ENCODE measurements at regions not wholly inside any gene's neighbourhood (a gene's known extent, or its start where the extent isn't known, plus 50 kb on each side); places are given as distances from the start of the nearest gene placed in this dataset.

DNA sequence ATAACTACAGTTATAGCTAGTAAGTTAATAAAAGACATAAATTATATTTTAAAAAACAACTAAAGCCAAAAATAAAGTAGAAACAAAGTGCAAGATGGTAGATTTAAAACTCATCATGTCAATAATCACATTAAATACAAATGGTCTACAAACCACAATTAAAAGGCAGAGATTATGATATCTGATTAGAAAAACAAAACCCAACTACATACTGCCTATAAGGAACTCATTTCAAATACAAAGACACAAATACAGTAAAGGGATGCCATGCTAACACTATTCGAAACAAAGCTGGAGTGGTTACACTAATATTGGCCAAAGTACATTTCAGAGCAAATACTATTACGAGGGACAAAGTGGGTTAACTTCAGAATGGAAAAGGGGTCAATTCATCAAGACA lies 426.5 kb downstream of the SHQ1 start:
- dilution Hi-C loops (cut with HindIII; ENCODE audit: low sequenced_read_pairs, unreplicated experiment): no loop called here
- no peaks in the 10 kb centered on the region for H3K27me3 ChIP-seq (ENCODE audit: control insufficient read depth, insufficient read depth, low read length)
- intact Hi-C loops (cut with micrococcal nuclease): no loop called here
- ATAC-seq (ENCODE audit: low read depth) (no peak), DNase-seq (no peak)
- H3K4me2 ChIP-seq (ENCODE audit: low read depth, low read length): no peak overlapping the region
- H2AK5ac ChIP-seq (ENCODE audit: low read depth, low read length): no peak overlapping the region
- WGBS, 2 experiments (ENCODE audit: extremely low coverage in 2 of 2, insufficient read length in 1 of 2): no CpG with 5 or more reads among the region's 2 CpGs
- no peak overlapping the region for H3K4ac ChIP-seq (ENCODE audit: low read depth, low read length)
- 0 out of 2 replicates have a peak, but pooled peaks cover 3% of the 10 kb centered on the region for H3K9me3 ChIP-seq (ENCODE audit: control insufficient read depth, insufficient read depth, low read length)
- no peak overlapping the region for H4K91ac ChIP-seq (ENCODE audit: insufficient read depth, low read depth, low read length)
- no peak for TF ChIP-seq RCOR1 (IDR thresholded peaks at IDR 0.05; ENCODE audit: insufficient replicate concordance, low read length)
- TF ChIP-seq, protein P1, sequence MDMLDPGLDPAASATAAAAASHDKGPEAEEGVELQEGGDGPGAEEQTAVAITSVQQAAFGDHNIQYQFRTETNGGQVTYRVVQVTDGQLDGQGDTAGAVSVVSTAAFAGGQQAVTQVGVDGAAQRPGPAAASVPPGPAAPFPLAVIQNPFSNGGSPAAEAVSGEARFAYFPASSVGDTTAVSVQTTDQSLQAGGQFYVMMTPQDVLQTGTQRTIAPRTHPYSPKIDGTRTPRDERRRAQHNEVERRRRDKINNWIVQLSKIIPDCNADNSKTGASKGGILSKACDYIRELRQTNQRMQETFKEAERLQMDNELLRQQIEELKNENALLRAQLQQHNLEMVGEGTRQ (IDR thresholded peaks at IDR 0.05; ENCODE audit: low read depth, low read length): no peak
- TF ChIP-seq MAFK (IDR thresholded peaks at IDR 0.05; ENCODE audit: low read depth, low read length): no peak
- TF ChIP-seq, protein P2, sequence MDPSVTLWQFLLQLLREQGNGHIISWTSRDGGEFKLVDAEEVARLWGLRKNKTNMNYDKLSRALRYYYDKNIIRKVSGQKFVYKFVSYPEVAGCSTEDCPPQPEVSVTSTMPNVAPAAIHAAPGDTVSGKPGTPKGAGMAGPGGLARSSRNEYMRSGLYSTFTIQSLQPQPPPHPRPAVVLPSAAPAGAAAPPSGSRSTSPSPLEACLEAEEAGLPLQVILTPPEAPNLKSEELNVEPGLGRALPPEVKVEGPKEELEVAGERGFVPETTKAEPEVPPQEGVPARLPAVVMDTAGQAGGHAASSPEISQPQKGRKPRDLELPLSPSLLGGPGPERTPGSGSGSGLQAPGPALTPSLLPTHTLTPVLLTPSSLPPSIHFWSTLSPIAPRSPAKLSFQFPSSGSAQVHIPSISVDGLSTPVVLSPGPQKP (IDR thresholded peaks at IDR 0.05; ENCODE audit: borderline replicate concordance, low read depth, low read length): no peak
- TF ChIP-seq RAD21 (IDR thresholded peaks at IDR 0.05; ENCODE audit: low read length): no peak
- TF ChIP-seq MXI1 (IDR thresholded peaks at IDR 0.05; ENCODE audit: borderline replicate concordance, low read depth, low read length): no peak
- no peak for TF ChIP-seq BHLHE40 (IDR thresholded peaks at IDR 0.05; ENCODE audit: low read depth, low read length)
- no peak for TF ChIP-seq FOS (IDR thresholded peaks at IDR 0.05; ENCODE audit: low read depth, low read length)
- TF ChIP-seq, protein P3, sequence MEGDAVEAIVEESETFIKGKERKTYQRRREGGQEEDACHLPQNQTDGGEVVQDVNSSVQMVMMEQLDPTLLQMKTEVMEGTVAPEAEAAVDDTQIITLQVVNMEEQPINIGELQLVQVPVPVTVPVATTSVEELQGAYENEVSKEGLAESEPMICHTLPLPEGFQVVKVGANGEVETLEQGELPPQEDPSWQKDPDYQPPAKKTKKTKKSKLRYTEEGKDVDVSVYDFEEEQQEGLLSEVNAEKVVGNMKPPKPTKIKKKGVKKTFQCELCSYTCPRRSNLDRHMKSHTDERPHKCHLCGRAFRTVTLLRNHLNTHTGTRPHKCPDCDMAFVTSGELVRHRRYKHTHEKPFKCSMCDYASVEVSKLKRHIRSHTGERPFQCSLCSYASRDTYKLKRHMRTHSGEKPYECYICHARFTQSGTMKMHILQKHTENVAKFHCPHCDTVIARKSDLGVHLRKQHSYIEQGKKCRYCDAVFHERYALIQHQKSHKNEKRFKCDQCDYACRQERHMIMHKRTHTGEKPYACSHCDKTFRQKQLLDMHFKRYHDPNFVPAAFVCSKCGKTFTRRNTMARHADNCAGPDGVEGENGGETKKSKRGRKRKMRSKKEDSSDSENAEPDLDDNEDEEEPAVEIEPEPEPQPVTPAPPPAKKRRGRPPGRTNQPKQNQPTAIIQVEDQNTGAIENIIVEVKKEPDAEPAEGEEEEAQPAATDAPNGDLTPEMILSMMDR (conservative IDR thresholded peaks at IDR 0.05; ENCODE audit: low read depth, low read length): no peak
- no peak for TF ChIP-seq CHD1 (IDR thresholded peaks at IDR 0.05; ENCODE audit: low read depth, low read length)
- no peak overlapping the region for H4K8ac ChIP-seq (ENCODE audit: low read depth in 2 of 2, low read length in 2 of 2)
- H3K9ac ChIP-seq (ENCODE audit: low read depth, low read length): no peak overlapping the region
- no peak overlapping the region for H3K56ac ChIP-seq (ENCODE audit: extremely low read depth, insufficient read depth, low read length)
- H2BK15ac ChIP-seq (ENCODE audit: low read depth, low read length): no peak overlapping the region
- no peak overlapping the region for H2AFZ ChIP-seq (replicated peaks; ENCODE audit: low read length, poor library complexity)
- no TSS peak for BruUV-seq (replicated peaks)
- no peak overlapping the region for H2BK5ac ChIP-seq (ENCODE audit: low read depth, low read length, poor library complexity, severe bottlenecking)
- in situ Hi-C loops (cut with MboI; ENCODE audit: low sequenced_read_pairs): no loop called here
- H3K18ac ChIP-seq (ENCODE audit: low read depth, low read length): no peak overlapping the region
- H2AK9ac ChIP-seq (replicated peaks; ENCODE audit: low read depth, low read length, poor library complexity): no peak overlapping the region
- POLR2A ChIA-PET (ENCODE audit: unreplicated experiment): no interaction called here
- H3K4me3 ChIP-seq (ENCODE audit: insufficient read depth, low read depth, low read length): no peak overlapping the region
- no peak overlapping the region for H2BK120ac ChIP-seq (ENCODE audit: low read depth, low read length)
- no peak overlapping the region for H3K27ac ChIP-seq (ENCODE audit: insufficient read depth, low read length)
- H4K20me1 ChIP-seq (ENCODE audit: insufficient read depth, low read length): peaks cover 60% of the 10 kb centered on the region
- no peaks in the 10 kb centered on the region for H3K9me1 ChIP-seq (ENCODE audit: insufficient read depth, low read length)
- H3K79me1 ChIP-seq (ENCODE audit: low read depth in 1 of 2, low read length in 2 of 2): peaks cover 8 to 49% of the 10 kb centered on the region in 2 experiments; a peak in 3 of 4 replicates
- H4K5ac ChIP-seq (ENCODE audit: low read depth, low read length): no peak overlapping the region
- H3K23ac ChIP-seq (ENCODE audit: low read depth, low read length): no peak overlapping the region
- CTCF ChIA-PET: interaction anchor here (0.6 to 1.0 kb wide), 3 partner anchors 10 to 978 kb away, joined by 3 to 6 read pairs (median 4); no protein-coding TSS in a partner anchor
- H3K4me1 ChIP-seq (ENCODE audit: control insufficient read depth, insufficient read depth, low read length): no peaks in the 10 kb centered on the region
- no peak overlapping the region for H2BK20ac ChIP-seq (ENCODE audit: low read depth, low read length)
- no peaks in the 10 kb centered on the region for H3K36me3 ChIP-seq (ENCODE audit: control insufficient read depth, insufficient read depth, low read length)
- H3K14ac ChIP-seq (replicated peaks; ENCODE audit: low read depth, low read length): no peak overlapping the region

Measured in IMR-90 (cell line).